NCI-H1694 (cell line): ENCODE measurements at regions not wholly inside any gene's neighbourhood (a gene's known extent, or its start where the extent isn't known, plus 50 kb on each side); places are given as distances from the start of the nearest gene placed in this dataset.

ENCODE experiments used
- DNase-seq: peaks from one replicate; lab custom pipeline; 2025; lab: John Stamatoyannopoulos, UW

DNA sequence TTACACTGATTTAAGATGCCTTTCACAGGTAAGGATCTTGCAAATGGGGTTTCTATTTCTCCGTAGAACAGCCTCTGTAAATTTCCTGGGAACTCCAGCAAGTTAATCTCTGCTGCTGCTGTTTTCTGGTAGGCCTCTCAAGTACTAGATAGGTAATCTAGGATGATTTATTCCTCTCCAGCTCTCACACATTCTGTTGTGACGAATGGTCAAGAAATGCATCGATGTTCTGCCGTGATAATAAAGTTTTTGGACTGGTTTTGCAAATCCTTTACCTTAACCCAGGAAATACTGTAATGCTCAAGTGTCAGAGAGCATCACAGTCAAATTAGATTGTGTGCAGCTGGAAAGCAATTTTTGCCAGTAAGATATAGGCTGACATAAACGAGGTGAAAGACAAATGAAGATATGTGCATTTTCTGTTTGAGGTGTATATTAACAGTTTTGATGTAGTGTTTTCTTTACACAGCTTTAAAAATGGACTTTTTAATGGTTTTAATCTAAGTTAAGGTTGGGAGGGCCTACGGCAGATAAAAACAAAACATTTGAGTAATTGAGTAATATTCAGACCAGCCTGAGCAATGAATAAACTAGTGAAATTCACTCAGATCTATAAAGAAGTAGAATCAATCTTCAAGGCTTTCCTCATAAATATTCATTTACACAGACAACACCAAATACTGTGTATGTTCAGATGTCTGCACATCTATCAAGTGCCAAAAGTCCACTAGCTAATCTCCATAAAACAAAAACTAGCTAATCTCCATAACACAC lies 300.6 kb upstream of the EDIL3 start:
- no peak for DNase-seq

- DNase-seq = no peak
Measured at GRCh38 chr5:84683594-84683993, 298.9 kb upstream of the EDIL3 start.

DNA sequence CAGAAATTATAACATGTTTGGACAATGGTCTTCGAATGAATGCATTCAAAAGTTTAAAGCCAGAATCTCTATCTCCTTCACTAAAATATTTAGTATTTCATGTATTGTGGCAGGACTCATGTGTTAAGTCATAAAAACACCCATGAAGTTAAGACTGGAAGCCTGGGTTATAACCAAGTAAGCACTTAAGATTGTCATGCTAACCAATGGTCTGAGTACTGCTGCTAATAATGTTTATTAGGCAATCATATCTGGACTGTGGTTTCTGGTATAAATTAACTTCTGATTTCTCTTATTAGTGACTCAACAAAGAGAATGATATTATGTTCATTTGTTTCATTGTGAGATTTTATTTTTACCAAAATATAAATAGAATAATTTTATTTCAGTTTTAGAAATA lies 297.9 kb upstream of the EDIL3 start:
- DNase-seq = no peak

DNA sequence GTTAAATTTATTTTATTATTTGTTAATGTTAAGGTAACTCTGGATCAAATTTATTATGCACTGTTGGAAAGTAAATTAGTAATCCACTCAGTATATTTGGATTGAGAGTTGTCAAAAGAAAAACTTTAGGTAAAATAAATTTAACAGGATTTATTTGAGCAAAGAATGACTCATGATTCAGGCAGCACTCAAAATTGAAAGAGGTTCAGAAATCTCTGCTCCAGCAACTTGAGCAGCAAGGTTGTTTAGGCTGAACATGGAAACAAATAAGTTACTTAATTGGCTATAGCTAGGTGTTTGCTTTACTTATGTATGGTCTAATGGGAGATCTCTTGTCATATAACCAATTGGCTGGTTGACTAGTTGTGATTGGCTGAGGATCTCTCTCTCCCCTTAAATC lies 296.2 kb upstream of the EDIL3 start:
- DNase-seq = no peak

DNA sequence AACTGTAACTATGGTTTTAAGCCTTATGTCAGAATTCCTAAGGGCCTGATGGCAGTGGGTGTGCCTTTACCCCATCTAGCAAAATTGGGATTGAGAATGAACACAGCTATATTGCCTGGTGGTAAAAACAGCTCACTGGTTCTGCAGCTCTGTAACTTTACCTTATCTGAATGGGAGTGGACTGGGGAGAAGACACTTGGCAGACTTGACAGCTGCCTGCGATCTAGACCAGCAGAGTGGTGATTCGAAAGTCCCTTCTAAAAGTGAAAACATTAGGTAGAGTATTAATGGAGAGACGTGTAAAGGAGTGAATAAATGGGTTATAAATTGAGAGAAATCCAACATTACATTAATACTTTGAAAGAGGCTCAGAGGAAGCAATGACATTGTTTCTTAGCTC lies 289.1 kb upstream of the EDIL3 start:
- DNase-seq = no peak

- DNase-seq = no peak
Measured at GRCh38 chr5:84667576-84667975, 282.9 kb upstream of the EDIL3 start.

GRCh38 chr5:84650429-84650828 lies 265.7 kb upstream of the EDIL3 start:
- DNase-seq = no peak

DNA sequence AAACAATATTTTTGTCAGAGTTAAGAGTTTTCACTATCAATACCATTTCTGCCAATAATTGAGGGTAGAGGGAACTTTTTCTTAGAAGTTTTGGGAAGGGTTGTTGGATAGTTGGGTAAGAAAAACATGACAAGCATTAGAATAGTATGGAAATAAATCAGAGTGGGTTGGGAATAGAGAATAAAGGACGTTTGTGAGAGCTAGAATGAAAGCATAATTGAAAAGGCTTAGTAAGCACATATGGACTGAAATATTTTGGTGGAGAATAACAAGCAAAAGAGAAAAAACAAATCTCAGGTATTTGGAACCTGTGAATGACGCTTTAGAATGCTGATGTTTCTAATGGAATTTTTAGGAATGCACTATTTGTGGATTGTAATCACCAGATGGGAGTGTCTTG lies 262.9 kb upstream of the EDIL3 start:
- no peak for DNase-seq

DNA sequence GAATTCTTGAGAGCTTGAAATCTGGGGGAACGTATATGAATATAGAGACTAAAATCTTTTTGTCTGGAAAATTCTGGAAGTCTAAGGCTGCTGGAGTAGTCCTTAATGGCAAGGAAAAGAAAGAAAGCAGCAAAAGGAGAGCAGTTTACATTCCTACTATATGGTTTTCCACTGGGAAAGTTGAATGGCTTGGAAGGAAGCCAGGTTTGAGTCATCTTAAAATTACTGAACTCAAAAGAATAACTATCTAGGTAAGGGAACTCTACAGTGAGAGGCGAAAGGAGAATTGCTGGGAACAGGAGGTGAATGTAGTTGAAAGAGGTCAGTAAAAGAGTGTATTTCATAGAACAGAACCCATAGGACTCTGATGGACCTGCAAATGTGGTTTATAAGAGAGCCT lies 258.1 kb upstream of the EDIL3 start:
- no peak for DNase-seq

DNA sequence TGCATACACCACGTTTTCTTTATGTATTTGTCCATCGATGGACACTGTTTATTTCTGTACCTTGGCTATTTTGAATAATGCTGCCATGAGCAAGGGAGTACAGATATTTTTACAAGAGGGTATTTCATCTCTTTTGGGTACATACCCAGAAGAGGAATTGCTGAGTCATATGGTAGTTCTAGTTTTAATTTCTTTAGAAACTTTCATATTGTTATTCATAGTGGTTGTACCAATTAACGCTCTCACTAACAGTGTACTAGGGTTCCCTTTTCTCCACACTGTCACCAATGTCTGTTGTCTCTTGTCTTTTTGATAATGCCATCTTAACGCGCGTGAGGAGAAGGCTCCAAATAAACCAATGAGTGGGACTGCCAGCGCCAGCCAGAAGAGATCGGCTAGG lies 257.6 kb upstream of the EDIL3 start:
- no peak for DNase-seq

DNA sequence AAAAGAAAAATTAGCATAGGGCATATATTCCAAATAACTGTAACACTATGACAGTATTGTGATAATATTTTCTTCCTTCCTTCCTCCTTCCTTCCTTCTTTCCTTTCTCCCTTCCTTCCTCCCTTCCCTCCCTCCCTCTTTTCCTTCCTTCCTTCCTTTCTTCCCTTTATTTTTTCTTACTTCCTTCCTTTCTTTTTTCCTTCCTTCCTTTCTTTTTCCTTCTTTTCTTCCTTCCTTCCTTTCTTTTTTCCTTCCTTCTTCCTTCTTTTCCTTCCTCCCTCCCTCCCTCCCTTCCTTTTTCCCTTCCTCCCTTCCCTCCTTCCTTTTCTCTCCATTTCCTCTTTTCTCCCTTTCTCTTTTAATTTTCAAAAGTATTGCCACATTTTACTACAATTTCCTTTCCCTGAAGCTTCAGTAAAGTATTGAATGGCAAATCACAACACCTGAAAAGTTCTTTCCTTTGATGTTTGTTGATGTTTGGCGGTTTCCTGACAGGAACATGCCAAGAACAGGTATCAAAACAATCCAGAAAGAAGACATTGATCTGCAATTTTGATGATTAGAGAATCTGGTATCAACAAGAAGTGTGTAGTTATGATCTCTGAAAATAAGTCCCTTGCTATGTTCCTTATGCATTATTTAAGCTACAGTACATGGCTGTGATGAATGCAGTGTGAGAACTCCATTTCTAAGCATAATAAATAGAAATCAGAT lies 253.1 kb upstream of the EDIL3 start:
- DNase-seq = no peak

DNA sequence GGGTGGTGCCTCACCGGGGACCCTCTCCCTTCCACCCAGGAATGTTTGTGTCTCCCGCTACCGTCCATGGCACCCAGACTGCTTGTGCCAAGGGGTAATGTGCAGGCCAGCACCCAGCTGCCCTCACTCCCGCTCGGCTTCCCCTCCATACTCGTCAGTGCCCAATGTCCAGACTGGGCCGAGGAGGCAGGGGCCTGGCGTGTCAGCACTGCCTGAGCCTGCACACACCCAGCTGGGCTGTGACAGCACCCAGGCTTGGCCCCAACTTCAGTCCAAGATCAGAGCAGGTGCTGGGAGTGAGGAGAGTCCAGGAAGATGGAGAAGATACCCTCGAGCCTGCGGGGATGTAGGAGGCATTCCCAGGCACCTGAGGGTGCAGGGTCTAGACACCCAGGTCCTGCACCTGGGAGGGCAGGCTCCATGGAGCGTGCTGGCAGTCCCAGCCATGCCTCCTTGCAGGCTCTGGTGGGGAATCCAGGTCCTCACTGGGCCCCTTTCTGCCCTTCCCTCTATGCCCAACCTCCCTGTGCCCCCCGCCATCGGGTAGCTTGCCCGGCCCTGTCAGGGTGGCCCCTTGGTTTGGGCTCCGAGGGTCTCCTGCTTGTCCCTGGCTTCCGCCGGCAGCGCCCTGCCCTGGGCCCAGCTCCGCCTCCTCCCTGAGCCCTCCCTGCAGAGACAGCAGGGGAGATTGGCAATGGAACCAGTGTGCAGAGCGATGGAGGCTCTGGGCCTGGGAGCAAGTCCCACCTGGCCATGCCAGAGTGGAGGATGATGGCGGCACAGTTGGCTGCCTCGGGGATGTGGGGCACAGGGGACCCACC lies 250.8 kb upstream of the EDIL3 start:
- no peak for DNase-seq

GRCh38 chr5:84634256-84634655 lies 249.6 kb upstream of the EDIL3 start:
- no peak for DNase-seq

- no peak for DNase-seq
Measured at GRCh38 chr5:84632418-84632817, 247.7 kb upstream of the EDIL3 start.

- DNase-seq = no peak
Measured at GRCh38 chr5:84628918-84629317, 244.2 kb upstream of the EDIL3 start.

GRCh38 chr5:84623019-84623418 lies 238.3 kb upstream of the EDIL3 start:
- no peak for DNase-seq

GRCh38 chr5:84622461-84622860 lies 237.8 kb upstream of the EDIL3 start:
- no peak for DNase-seq

GRCh38 chr5:84618262-84618661 lies 233.6 kb upstream of the EDIL3 start:
- no peak for DNase-seq

DNA sequence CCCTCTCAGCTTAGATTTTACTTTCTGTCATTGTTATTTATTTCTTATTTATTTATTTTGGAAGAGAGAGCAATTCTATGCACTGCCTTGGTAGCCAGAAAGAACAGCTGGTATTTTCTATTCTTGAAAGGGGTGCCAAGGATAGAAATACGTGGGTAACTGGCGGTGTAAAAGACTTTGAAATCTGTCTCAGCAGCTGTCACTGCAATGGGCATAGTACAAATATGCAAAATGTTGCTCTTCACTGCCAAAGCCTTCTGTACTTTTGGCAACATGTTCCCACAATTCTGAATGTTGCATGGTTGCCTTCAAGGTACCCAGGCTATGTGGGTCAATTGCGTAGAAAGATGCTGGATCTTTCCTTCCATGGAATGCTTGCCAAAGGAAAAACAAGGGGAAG lies 230.2 kb upstream of the EDIL3 start:
- peak; percentile 95 for DNase-seq

DNA sequence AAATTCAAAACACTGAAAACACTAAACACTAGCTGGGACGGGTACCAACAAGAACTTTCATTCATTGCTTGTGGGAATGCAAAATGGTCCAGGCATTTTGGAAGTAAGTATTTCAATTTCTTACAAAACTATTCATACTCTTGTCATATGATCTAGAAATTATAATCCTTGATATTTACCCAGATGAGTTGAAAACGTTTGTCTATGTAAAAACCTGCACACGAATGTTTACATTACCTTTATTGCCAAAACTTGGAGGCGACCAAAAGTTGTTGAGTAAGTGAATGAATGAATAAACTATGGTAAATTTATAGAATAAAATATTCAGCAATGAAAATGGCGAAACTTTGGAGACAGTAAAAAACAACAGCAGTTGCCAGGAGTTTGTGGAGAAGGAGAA lies 222.1 kb upstream of the EDIL3 start:
- DNase-seq = no peak

GRCh38 chr5:84605241-84605640 lies 220.6 kb upstream of the EDIL3 start:
- no peak for DNase-seq

- DNase-seq = no peak
Measured at GRCh38 chr5:84603568-84604185, 219.0 kb upstream of the EDIL3 start.
